AML-193 (cell line): ENCODE measurements at regions not wholly inside any gene's neighbourhood (a gene's known extent, or its start where the extent isn't known, plus 50 kb on each side); places are given as distances from the start of the nearest gene placed in this dataset.
"Not testable (repeated sequence)": the region's sequence is repeated elsewhere in the genome, so short reads cannot be mapped to it uniquely, and the experiment has no call there.

ENCODE experiments used
- DNase-seq, 2 experiments: peaks; one replicate each; lab custom pipeline; 2025; lab: John Stamatoyannopoulos, UW

DNA sequence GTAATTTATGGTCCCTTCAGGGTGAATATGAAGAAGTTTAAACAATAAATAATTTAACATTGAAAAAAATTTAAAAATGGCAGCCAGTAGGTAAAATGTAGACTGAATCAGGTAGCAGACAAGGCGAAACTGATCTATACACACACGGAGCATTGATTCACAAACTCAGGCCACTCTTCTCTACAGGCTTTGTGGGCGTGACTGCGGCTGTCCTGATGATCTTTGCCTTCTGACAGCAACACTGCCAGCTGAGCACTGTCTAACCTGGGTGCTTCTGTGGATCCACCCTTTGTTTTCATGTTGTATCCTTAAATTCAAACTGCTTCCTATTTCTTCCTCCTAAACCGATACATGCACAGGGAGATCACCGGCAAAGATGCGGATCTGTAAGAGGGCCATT is 315.4 kb upstream of the ADCY2 start:
- DNase-seq, result no peak

DNA sequence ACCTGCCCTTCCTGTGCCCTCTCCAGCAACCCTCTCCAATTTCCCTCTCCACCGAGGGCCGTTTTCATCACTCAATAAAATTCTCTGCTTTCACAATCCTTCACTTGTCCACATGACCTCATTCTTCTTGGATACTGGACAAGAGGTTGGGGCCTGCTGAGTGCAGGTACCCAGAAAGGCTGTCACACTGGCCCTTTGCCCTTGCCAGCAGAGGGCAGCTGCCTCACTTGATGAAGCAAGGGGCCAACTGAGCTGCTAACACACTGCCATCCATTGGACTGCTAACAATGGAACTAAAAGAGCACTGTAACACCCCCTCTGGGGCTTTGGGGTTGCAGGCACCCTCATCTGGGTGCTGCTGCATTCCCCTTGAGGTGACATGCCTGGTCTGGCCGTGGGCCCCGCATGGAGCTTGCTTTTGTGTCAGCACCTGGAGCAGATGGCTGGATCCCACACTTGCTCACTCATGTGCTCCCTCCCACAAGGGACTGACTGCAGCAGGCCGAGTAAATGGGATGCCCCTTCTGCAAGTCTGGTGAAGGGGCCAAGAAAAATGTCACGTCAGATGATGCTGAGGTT is 308.1 kb upstream of the ADCY2 start:
- no peak for DNase-seq

DNA sequence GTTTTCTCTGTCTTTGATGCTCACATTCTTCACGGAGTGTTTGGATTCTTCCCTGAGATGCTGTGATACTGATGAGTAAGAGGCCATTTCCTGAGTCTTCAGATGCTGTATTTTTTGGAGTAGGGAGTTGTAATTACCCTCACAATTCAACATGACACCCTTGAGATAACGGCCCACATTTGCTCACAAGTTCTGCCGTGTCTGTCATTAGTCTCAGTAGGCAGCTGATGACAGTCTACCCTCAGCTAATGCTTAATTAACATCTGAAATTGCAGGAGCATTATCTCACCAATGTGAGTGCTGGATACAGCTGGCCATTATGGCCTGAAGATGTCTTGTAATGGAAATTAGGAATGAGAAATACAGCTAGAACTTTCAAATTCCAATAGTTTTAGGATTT is 307.1 kb upstream of the ADCY2 start:
- DNase-seq, result no peak

DNA sequence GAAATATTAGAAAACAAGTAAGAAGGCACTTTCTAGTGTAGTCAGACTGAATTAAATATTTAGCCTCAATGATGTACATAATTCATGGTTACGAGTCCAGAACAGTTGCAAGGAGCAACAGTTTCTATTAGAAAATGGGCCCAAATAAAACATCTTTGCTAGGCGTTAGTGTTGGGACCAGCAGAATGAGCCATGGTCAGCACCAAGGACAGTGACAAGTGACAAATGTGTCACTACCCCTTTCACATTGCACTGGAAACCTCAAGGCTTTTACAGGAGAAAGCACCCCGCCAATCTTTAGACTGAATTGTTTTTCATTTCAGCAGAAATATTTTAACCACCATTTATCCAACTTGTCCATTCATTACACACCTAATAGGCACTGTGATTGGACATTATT is 301.3 kb upstream of the ADCY2 start:
- DNase-seq, result no peak

DNA sequence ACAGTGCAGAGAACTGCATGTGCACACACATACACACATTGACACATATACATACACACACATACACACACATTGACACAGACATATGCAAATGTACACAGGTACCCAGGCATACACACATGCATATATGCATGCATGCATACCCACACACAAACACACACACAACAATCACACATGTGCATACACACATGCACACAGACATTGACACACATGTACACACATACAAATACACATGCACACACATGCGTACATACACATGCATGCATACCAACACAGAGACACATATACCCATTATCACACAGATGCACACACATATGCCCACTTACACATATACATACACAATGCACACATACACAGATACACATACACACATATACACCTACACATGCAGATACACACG is 299.6 kb upstream of the ADCY2 start:
- DNase-seq, result no peak

DNA sequence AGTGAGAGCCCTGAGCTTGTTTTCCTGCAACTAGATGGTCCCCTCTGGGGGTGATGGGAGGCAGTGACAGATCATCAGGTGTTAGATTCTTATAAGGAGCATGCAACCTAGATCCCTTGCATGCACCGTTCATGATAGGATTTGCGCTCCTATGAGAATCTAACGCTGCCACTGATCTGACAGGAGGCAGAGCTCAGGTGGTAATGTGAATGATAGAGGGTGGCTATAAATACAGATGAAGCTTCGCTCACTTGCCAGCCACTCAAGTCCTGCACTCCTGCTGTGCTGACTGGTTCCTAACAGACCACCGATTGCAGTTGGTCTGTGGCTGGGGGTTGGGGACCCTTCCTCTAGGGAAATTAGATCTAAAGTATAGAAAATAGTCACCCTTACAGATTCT is 290.6 kb upstream of the ADCY2 start:
- no peak for DNase-seq

DNA sequence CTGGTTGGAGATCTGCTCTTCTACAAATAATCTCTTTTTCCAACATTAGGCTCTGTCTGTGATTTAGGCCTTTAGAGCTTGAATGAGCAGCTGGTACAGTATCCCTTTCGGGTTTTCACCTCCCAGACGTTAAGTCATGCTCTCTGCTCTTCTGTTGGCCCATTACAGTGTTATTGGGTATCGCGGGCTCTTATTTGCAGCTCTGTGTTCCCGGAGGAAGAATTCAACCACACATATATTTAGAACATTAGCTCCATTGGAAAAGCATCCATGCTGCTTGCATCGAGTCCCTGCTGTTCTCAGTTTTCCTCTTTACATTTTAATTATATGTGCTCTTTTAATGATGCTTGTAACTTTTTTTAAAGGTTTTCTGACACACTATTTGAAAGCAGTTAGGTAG is 278.0 kb upstream of the ADCY2 start:
- no peak for DNase-seq

DNA sequence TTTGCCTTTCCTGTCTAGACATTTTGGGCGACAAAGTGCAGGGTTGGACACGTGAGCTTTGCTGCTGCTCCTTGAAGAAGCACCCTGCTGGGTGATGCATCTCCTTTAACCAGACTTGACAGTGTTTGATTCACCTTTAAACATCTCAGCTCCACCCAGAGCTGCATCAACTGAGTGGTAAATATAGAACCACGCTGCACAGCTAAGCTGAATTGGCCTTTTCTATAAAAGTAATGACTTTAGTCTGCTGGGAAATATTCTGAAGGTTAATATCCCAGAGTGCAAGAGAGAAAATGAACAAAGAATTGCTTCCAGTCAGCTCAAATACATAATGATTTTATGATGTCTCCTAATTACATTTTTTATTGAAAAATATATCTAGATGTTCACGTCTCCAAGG is 264.3 kb upstream of the ADCY2 start:
- DNase-seq, result no peak

DNA sequence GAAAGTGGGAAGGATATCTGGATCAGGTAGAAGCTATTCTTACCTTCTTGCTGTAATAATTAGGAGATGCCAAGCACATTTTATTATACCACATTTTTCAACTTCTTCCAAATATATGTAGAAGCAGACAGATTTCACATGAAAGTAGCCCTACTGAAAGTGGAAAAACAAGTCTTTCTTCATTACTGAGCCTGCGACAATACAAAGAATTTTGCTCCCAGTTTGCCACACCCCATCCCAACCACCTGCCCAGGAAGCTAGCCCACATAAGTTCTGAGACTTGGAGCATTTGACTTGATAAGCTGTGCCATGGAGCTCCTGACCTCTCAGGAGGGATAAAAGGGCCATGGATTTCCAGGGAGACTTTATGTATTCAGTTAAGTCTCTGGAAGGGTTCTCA is 249.1 kb upstream of the ADCY2 start:
- no peak for DNase-seq

DNA sequence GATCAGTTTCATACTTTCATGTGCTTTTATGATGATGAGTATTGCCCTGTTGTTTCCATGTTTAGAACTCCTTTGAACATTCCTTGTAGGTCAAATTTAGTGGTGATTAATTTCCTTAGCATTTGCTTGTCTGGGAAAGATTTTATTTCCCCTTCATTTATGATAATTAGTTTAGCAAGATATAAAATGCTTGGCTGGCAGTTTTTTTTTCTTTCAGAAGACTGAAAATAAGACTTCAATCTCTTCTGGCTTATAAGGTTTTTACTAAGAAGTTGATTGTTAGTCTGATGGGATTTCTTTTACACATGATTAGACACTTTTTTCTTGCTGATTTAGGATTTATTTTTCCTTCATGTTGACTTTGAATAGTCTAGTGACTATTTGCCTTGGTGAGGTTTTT is 238.9 kb upstream of the ADCY2 start:
- DNase-seq, result no peak

DNA sequence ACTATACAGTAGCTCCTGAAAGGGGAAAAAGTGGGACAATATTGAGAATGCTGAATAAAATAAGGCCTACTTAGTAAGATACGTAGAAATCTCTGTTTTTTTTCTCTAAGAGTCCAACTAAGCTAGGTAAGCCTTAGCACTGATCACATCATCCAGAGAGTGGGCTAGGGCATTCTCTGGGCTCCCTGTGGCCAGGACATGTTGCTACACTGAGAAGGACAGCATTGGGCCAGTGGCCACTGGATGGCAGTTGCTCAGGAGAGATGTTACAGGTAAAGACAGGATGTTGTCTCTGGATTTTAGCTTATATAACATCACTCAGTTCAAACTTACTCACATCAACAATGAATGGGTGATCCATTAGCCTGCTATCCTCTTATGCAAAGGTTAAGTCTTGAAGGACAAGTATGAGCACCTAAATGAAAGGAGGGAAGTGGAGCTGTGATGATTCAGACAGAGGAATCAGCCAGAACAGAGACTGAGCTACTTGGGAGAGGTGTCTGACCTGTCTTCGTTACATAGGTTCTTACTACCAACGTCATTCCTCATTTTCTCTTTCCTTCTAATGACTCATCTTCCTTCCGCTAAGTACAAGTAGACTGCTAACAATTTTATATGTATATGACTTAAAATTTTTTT is 226.6 kb upstream of the ADCY2 start:
- DNase-seq, result no peak

DNA sequence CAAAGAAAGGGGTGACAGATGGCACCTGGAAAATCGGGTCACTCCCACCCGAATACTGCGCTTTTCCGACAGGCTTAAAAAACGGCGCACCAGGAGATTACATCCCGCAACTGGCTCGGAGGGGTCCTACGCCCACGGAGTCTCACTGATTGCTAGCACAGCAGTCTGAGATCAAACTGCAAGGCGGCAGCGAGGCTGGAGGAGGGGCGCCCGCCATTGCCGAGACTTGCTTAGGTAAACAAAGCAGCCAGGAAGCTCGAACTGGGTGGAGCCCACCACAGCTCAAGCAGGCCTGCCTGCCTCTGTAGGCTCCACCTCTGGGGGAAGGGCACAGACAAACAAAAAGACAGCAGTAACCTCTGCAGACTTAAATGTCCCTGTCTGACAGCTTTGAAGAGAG is 225.2 kb upstream of the ADCY2 start:
- DNase-seq, result not testable (repeated sequence)

DNA sequence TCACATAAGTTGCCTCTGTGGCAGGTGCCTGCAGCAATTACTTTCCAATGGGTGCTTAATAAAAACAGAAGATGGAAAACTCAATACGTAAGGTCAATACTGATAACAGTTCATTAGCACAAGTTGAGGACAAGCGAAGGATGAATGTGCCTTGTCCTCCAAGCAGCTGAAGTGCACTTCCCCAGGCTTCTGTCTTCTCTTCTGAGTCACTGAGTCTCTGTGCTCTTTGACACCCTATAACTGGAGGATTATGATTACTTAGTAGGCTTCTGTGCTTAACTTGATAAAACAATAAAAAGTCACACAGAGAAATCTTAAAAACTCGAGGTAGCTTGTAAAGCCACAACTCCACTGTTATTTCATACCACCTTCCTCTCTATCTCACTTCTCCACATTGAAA is 216.6 kb upstream of the ADCY2 start:
- DNase-seq, result no peak

DNA sequence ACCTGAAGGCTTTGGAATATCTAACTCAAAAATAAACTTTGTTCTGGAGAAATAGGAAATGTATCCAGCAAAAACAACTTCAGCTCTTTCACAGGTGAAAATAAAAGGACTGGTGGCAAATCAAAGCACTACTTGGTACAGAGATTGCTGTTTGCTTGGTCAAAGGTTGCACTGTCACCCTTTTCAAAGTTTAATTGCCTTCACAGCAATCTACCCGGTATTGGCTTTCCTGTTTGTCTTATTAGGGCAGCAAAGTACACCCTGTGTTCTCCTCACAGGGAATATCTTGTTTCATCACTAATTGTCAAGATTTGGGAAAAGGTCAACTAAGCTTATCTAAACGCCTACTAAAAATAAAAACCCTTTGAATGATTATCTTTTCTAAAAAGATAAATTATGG is 214.1 kb upstream of the ADCY2 start:
- no peak for DNase-seq

DNA sequence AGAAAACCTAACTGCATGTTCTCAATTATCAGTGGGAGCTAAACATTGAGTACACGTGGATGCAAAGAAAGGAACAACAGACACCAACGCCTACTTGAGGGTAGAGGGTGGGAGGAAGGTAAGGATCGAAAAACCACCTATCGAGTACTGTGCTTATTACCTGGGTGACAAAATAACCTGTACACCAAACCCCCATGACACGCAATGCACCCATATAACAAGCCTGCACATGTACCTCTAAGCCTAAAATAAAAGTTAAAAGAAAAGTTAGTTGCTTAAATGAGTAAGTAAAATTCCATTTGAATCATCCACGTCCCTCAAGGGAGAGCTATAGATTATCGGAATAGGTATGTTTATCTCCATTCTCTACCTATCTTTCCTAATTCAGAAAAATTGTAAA is 210.2 kb upstream of the ADCY2 start:
- no peak for DNase-seq

DNA sequence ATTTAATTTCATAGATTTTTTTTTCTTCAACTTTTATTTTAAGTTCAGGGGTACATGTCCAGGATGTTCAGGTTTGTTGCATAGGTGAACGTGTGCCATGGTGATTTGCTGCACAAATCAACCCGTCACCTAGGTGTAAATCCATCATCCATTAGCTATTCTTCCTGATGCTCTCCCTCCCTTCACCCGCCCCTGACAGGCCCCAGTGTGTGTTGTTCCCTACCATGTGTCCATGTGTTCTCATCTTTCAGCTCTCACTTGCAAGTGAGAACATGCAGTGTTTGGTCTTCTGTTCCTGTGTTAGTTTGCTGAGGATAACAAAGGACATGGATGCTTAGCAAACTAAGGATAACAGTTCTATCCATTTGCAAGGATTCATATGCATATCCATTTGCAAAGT is 209.1 kb upstream of the ADCY2 start:
- DNase-seq, result no peak

DNA sequence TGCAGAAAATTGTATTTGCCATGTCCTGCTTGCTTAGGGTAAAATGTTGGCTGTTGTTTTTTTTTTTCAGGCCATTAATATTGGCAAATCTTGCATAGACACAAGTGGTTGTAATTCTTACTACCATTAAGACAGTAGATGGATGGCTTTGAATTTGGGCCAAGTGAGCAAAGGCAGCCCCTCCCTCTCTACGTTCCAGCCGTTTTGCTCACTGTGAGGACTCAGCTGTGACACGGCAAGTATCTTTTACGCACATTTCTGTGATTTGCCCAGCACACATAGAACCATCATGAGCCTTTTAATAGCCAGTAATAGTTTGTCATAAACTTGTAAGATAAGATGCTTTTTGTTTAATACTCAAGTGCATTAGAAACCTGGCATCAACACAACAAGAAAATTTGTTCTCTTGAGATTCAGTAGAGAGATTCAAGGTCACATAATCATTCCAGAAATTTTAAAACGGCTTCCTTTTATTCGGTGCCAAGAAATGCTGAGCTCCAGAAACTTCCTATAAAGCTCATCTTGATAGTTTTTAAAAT is 205.2 kb upstream of the ADCY2 start:
- DNase-seq, result no peak

DNA sequence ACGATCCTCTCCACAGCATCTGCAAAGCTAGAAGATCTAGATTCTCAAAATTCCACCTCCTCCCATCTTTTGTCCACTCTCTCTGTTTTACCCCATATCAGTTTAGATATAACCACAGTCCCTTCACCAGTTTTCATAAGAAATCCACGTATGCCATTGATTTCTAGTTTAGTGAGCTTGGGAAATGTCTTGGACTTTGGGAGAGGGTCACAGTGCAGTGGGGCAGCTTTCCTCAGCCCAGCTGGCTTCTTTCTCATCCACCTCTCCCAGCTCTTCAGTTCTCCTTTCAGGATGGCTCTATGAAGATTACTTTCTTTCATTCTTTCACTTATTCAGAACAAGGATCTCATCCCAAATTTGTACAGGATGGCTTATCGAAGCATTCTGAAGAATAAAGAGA is 203.9 kb upstream of the ADCY2 start:
- no peak for DNase-seq

DNA sequence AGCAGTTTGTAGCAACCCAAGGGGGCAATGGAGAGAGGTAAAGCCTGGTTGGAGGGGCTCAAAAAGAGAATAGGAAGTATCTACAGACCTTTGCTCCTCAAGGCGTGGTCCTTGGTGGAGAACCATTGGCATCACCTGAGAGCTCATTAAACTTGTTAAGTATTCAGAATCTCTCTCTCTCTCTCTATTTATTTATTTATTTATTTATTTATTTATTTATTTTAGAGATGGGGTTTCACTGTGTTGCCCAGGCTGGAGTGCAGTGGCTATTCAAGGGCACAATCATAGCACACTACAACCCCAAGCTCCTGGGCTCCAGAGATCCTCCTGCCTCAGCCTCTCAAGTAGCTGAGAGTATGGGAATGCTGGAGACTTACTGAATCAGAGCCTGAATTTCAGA is 193.1 kb upstream of the ADCY2 start:
- DNase-seq, result no peak

DNA sequence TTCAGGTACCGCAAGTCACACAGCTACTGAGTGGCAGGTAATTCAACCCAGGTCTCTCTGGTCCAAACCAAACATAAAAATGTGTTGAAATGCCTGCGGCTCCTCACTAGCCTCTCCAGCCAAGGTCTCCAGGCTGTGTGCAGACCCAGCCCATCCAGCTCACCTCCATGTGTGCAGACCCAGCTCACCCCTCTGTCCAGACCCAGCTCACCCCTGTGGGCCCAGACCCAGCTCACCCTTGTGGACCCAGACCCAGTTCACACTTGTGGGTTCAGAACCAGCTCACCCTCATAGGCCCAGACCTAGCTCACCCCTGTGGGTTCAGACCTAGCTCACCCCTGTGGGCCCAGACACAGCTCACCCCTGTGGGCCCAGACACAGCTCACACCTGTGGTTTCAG is 188.0 kb upstream of the ADCY2 start:
- DNase-seq, result no peak

DNA sequence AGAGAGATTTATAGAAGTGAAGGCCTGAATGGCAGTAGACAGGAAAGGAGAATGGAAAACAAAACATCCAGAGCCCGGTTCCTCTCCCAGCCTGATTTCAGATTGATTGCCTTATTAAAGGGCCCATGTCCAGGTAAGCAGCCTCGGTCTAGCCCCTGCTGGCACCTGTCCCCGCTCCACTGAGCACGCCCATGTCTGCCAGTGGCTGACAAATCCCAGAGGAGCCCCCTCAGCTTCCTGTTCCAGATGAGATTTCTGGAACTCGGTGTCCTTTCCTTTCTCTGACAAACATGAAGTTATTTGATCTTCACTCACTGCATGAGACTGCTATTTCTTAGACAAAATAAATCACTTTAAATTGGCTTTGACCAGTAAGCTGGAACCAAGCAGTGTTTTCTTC is 187.0 kb upstream of the ADCY2 start:
- DNase-seq, result no peak

DNA sequence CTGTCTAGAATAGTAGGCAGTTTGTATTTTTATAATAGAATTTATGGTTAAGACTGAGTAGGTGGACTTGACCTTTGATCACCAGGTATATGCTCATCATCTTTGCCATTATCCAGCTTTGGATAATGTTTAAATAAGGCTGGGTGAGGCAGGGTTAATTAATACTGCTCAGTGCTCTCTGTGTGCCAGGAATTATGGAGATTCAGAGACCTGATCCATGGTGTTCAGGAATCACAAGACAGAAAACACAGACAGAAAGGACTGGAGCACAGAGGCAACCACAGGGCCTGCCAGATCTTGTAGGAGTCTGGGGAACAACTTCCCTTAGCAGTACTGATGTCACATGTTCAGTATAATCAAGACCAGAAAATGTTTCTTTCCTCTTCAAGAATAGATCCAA is 186.3 kb upstream of the ADCY2 start:
- no peak for DNase-seq

DNA sequence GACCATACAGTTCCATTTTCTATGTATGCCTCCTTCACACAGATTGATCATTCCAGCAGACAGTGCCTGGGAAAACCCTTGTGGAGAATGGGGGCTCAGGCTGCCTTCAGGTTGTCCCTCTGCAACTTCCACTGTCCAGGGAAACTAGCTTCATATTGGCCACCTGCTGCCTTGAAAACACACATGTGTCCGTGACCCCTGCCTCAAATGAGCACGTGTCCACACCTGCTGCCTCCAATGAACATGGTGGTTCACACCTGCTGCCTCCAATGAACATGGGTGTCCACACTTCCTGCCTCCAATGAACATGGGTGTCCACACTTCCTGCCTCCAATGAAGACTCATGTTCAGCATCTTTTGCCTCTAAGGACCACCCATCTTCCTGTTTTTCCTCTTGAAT is 185.4 kb upstream of the ADCY2 start:
- DNase-seq, result no peak

DNA sequence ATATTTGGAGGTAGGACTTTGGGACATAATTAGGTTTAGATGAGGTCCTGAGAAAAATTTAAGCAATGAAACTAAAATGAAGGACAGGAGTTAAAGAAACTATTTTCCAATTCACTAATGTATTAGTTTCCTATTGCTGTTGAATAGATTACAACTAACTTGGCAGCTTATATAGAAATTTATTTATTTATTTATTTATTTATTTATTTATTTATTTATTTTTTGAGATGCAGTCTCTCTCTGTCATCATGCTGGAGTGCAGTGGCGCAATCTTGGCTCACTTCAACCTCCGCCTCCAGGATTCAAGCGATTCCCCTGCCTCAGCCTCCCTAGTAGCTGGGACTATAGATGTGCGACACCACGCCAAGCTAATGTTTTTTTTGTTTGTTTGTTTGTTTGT is 182.4 kb upstream of the ADCY2 start:
- no peak for DNase-seq
